ENCODE measurements at regions not wholly inside any gene's neighbourhood (a gene's known extent, or its start where the extent isn't known, plus 50 kb on each side); places are given as distances from the start of the nearest gene placed in this dataset.

- no peak for TF ChIP-seq CTCF (conservative IDR thresholded peaks at IDR 0.05; ENCODE audit: low read depth, low read length)
Observed at GRCh38 chr4:177960566-177960965, 518.3 kb upstream of the AGA start.

GRCh38 chr4:177961761-177962380, 519.6 kb upstream of the AGA start:
- DNase-seq (ENCODE audit: low read depth) = no peak
- no peak for TF ChIP-seq CTCF (conservative IDR thresholded peaks at IDR 0.05; ENCODE audit: low read depth, low read length)
- H3K4me3 ChIP-seq (ENCODE audit: low read length) = no peak overlapping the region

More at GRCh38 chr4:177960566-177960965, 518.3 kb upstream of the AGA start:
- no peak for DNase-seq (ENCODE audit: low read depth)
- no peak overlapping the region for H3K4me3 ChIP-seq (ENCODE audit: low read length)

GRCh38 chr4:177964061-177964460, 521.8 kb upstream of the AGA start:
- no peak for DNase-seq (ENCODE audit: low read depth)
- no peak for TF ChIP-seq CTCF (conservative IDR thresholded peaks at IDR 0.05; ENCODE audit: low read depth, low read length)
- H3K4me3 ChIP-seq (ENCODE audit: low read length) = no peak overlapping the region

- no peak for TF ChIP-seq CTCF (conservative IDR thresholded peaks at IDR 0.05; ENCODE audit: low read depth, low read length)
- no peak overlapping the region for H3K4me3 ChIP-seq (ENCODE audit: low read length)
- DNase-seq (ENCODE audit: low read depth) = no peak
Observed at GRCh38 chr4:177964693-177965168, 522.5 kb upstream of the AGA start.

- no peak for TF ChIP-seq CTCF (conservative IDR thresholded peaks at IDR 0.05; ENCODE audit: low read depth, low read length)
- H3K4me3 ChIP-seq (ENCODE audit: low read length) = no peak overlapping the region
- no peak for DNase-seq (ENCODE audit: low read depth)
Observed at GRCh38 chr4:177967328-177967727, 525.1 kb upstream of the AGA start.

- TF ChIP-seq CTCF (conservative IDR thresholded peaks at IDR 0.05; ENCODE audit: low read depth, low read length) = no peak
Observed at GRCh38 chr4:177968817-177969442, 526.7 kb upstream of the AGA start.

GRCh38 chr4:177974461-177974860, 532.2 kb upstream of the AGA start:
- no peak overlapping the region for H3K4me3 ChIP-seq (ENCODE audit: low read length)
- no peak for TF ChIP-seq CTCF (conservative IDR thresholded peaks at IDR 0.05; ENCODE audit: low read depth, low read length)
- DNase-seq (ENCODE audit: low read depth) = peak; percentile 43

More at GRCh38 chr4:177968817-177969442, 526.7 kb upstream of the AGA start:
- no peak overlapping the region for H3K4me3 ChIP-seq (ENCODE audit: low read length)
- DNase-seq (ENCODE audit: low read depth) = no peak

All from retinal pigment epithelial cell (primary cell).